ENCODE measurements at regions not wholly inside any gene's neighbourhood (a gene's known extent, or its start where the extent isn't known, plus 50 kb on each side); places are given as distances from the start of the nearest gene placed in this dataset.

- Mint-ChIP-seq H3K36me3 (ENCODE audit: insufficient read depth) (no peaks in the 10 kb centered on the region), H3K27ac (no peak overlapping the region), H3K9me3 (ENCODE audit: low read depth) (peaks cover 12% of the 10 kb centered on the region), H3K4me3 (ENCODE audit: low read depth) (no peak overlapping the region), H3K4me1 (ENCODE audit: low read depth) (peaks cover 23% of the 10 kb centered on the region), H3K27me3 (no peaks in the 10 kb centered on the region)
- no peak for DNase-seq (ENCODE audit: low spot score, unreplicated experiment)
- TF ChIP-seq CTCF (IDR thresholded peaks at IDR 0.05; ENCODE audit: unreplicated experiment) = no peak
Measured at GRCh38 chrX:39643550-39643949, 454.2 kb downstream of the BCOR start.

GRCh38 chrX:39645178-39645895, 452.4 kb downstream of the BCOR start:
- no peak for DNase-seq (ENCODE audit: low spot score, unreplicated experiment)
- no peak overlapping the region for H3K27ac Mint-ChIP-seq

GRCh38 chrX:39648548-39649254, 449.1 kb downstream of the BCOR start:
- H3K4me3 Mint-ChIP-seq (ENCODE audit: low read depth) = no peak overlapping the region
- H3K36me3 Mint-ChIP-seq (ENCODE audit: insufficient read depth) = no peaks in the 10 kb centered on the region
- no peak for TF ChIP-seq CTCF (IDR thresholded peaks at IDR 0.05; ENCODE audit: unreplicated experiment)
- H3K4me1 Mint-ChIP-seq (ENCODE audit: low read depth) = peaks cover 1% of the 10 kb centered on the region
- peaks cover 5% of the 10 kb centered on the region for H3K9me3 Mint-ChIP-seq (ENCODE audit: low read depth)
- H3K27me3 Mint-ChIP-seq = peaks cover 18% of the 10 kb centered on the region
- DNase-seq (ENCODE audit: low spot score, unreplicated experiment) = no peak
- H3K27ac Mint-ChIP-seq = no peak overlapping the region

More at GRCh38 chrX:39645178-39645895, 452.4 kb downstream of the BCOR start:
- Mint-ChIP-seq H3K27me3 (peaks cover under 1% of the 10 kb centered on the region), H3K4me3 (ENCODE audit: low read depth) (no peak overlapping the region), H3K4me1 (ENCODE audit: low read depth) (peaks cover 23% of the 10 kb centered on the region), H3K36me3 (ENCODE audit: insufficient read depth) (no peaks in the 10 kb centered on the region), H3K9me3 (ENCODE audit: low read depth) (peaks cover 2% of the 10 kb centered on the region)
- TF ChIP-seq CTCF (IDR thresholded peaks at IDR 0.05; ENCODE audit: unreplicated experiment) = no peak

GRCh38 chrX:39650768-39651347, 446.9 kb downstream of the BCOR start:
- H3K4me3 Mint-ChIP-seq (ENCODE audit: low read depth) = no peak overlapping the region
- peaks cover 8% of the 10 kb centered on the region for H3K4me1 Mint-ChIP-seq (ENCODE audit: low read depth)
- H3K9me3 Mint-ChIP-seq (ENCODE audit: low read depth) = peaks cover 5% of the 10 kb centered on the region
- TF ChIP-seq CTCF (IDR thresholded peaks at IDR 0.05; ENCODE audit: unreplicated experiment) = no peak
- H3K27me3 Mint-ChIP-seq = peaks cover 36% of the 10 kb centered on the region
- no peak overlapping the region for H3K27ac Mint-ChIP-seq
- no peaks in the 10 kb centered on the region for H3K36me3 Mint-ChIP-seq (ENCODE audit: insufficient read depth)
- no peak for DNase-seq (ENCODE audit: low spot score, unreplicated experiment)

- peaks cover 36% of the 10 kb centered on the region for H3K27me3 Mint-ChIP-seq
- H3K36me3 Mint-ChIP-seq (ENCODE audit: insufficient read depth) = no peaks in the 10 kb centered on the region
- TF ChIP-seq CTCF (IDR thresholded peaks at IDR 0.05; ENCODE audit: unreplicated experiment) = peak; percentile 15
- peaks cover 8% of the 10 kb centered on the region for H3K4me1 Mint-ChIP-seq (ENCODE audit: low read depth)
- peaks cover 5% of the 10 kb centered on the region for H3K9me3 Mint-ChIP-seq (ENCODE audit: low read depth)
- H3K27ac Mint-ChIP-seq = no peak overlapping the region
- H3K4me3 Mint-ChIP-seq (ENCODE audit: low read depth) = no peak overlapping the region
- DNase-seq (ENCODE audit: low spot score, unreplicated experiment) = no peak
Measured at GRCh38 chrX:39652336-39652735, 445.4 kb downstream of the BCOR start.
